Nephron (organoid): ENCODE measurements at regions not wholly inside any gene's neighbourhood (a gene's known extent, or its start where the extent isn't known, plus 50 kb on each side); places are given as distances from the start of the nearest gene placed in this dataset.
A peak's percentile ranks its signal among the peaks of the same experiment; 100 is the strongest.

Source experiments
- H3K27ac Mint-ChIP-seq, 3 experiments: 2 replicates each; pipeline ENCODE4 v1.8.0; 2020; ENCODE audit warnings: mixed read lengths in 3 of 3, mild to moderate bottlenecking in 2 of 3, moderate library complexity in 1 of 3
- H3K27me3 Mint-ChIP-seq: 2 replicates; pipeline ENCODE4 v1.8.0; 2021; ENCODE audit warnings: low read depth, mild to moderate bottlenecking, moderate library complexity, mixed read lengths
- H3K36me3 Mint-ChIP-seq: 2 replicates; pipeline ENCODE4 v1.8.0; 2020; ENCODE audit warnings: low read depth, mixed read lengths
- H3K4me1 Mint-ChIP-seq: 2 replicates; pipeline ENCODE4 v1.8.0; 2020; ENCODE audit warnings: mixed read lengths
- H3K4me3 Mint-ChIP-seq, 3 experiments: 2 replicates each; pipeline ENCODE4 v1.8.0; 2020; ENCODE audit warnings: mild to moderate bottlenecking in 3 of 3, mixed read lengths in 3 of 3, moderate library complexity in 2 of 3
- H3K9me3 Mint-ChIP-seq: 2 replicates; pipeline ENCODE4 v1.8.0; 2020; ENCODE audit warnings: mixed read lengths
- CTCF ChIP-seq, 3 experiments: fragments of 200-600 bp; sonication (generic); IDR thresholded peaks; one replicate each; pipeline ENCODE4 v1.5.0; 2021; ENCODE audit warnings: antibody characterized with exemption in 3 of 3; ENCODE audit not compliant: unreplicated experiment in 3 of 3

- no peak for TF ChIP-seq CTCF (IDR thresholded peaks at IDR 0.05; ENCODE audit: unreplicated experiment in 3 of 3)
- no peaks in the 10 kb centered on the region for H3K36me3 Mint-ChIP-seq
- peak overlapping the region; percentile 1 to 21 (median 11) for H3K27ac Mint-ChIP-seq
- H3K4me3 Mint-ChIP-seq: no peak overlapping the region
- H3K4me1 Mint-ChIP-seq: peaks cover 47% of the 10 kb centered on the region
- H3K9me3 Mint-ChIP-seq: no peaks in the 10 kb centered on the region
- peaks cover 1% of the 10 kb centered on the region for H3K27me3 Mint-ChIP-seq
Observed at GRCh38 chr12:67419810-67420209, 150.7 kb downstream of the CAND1 start.

GRCh38 chr12:67420506-67420905, 151.3 kb downstream of the CAND1 start:
- Mint-ChIP-seq H3K9me3 (no peaks in the 10 kb centered on the region), H3K27ac (peak overlapping the region in 2 of 3 experiments; percentile 10 to 45), H3K27me3 (peaks cover 3% of the 10 kb centered on the region), H3K4me1 (peaks cover 43% of the 10 kb centered on the region), H3K4me3 (no peak overlapping the region), H3K36me3 (no peaks in the 10 kb centered on the region)
- TF ChIP-seq CTCF (IDR thresholded peaks at IDR 0.05; ENCODE audit: unreplicated experiment in 3 of 3): no peak

GRCh38 chr12:67422081-67422480, 152.9 kb downstream of the CAND1 start:
- Mint-ChIP-seq H3K9me3 (no peaks in the 10 kb centered on the region), H3K27me3 (peaks cover 3% of the 10 kb centered on the region), H3K27ac (peak overlapping the region; percentile 13 to 44 (median 38)), H3K36me3 (no peaks in the 10 kb centered on the region), H3K4me3 (no peak overlapping the region), H3K4me1 (peaks cover 50% of the 10 kb centered on the region)
- no peak for TF ChIP-seq CTCF (IDR thresholded peaks at IDR 0.05; ENCODE audit: unreplicated experiment in 3 of 3)

- Mint-ChIP-seq H3K9me3 (no peaks in the 10 kb centered on the region), H3K27ac (peak overlapping the region in 2 of 3 experiments; percentile 25 to 34), H3K27me3 (peaks cover 3% of the 10 kb centered on the region), H3K4me3 (no peak overlapping the region), H3K36me3 (no peaks in the 10 kb centered on the region), H3K4me1 (peaks cover 62% of the 10 kb centered on the region)
- no peak for TF ChIP-seq CTCF (IDR thresholded peaks at IDR 0.05; ENCODE audit: unreplicated experiment in 3 of 3)
Observed at GRCh38 chr12:67424784-67425183, 155.6 kb downstream of the CAND1 start.

GRCh38 chr12:67425394-67425793, 156.2 kb downstream of the CAND1 start:
- no peak overlapping the region for H3K4me3 Mint-ChIP-seq
- no peaks in the 10 kb centered on the region for H3K9me3 Mint-ChIP-seq
- peaks cover 3% of the 10 kb centered on the region for H3K27me3 Mint-ChIP-seq
- peaks cover 64% of the 10 kb centered on the region for H3K4me1 Mint-ChIP-seq
- H3K36me3 Mint-ChIP-seq: no peaks in the 10 kb centered on the region
- no peak for TF ChIP-seq CTCF (IDR thresholded peaks at IDR 0.05; ENCODE audit: unreplicated experiment in 3 of 3)
- H3K27ac Mint-ChIP-seq: peak overlapping the region in 1 of 3 experiments; percentile 84

GRCh38 chr12:67426067-67426466, 156.9 kb downstream of the CAND1 start:
- no peaks in the 10 kb centered on the region for H3K9me3 Mint-ChIP-seq
- peak overlapping the region; percentile 84 to 91 (median 90) for H3K27ac Mint-ChIP-seq
- H3K27me3 Mint-ChIP-seq: peaks cover 3% of the 10 kb centered on the region

More at GRCh38 chr12:67426067-67426466, 156.9 kb downstream of the CAND1 start:
- TF ChIP-seq CTCF (IDR thresholded peaks at IDR 0.05; ENCODE audit: unreplicated experiment in 3 of 3): no peak
- Mint-ChIP-seq H3K36me3 (no peaks in the 10 kb centered on the region), H3K4me3 (no peak overlapping the region), H3K4me1 (peaks cover 64% of the 10 kb centered on the region)
